OCI-LY1 (cell line): ENCODE measurements at regions not wholly inside any gene's neighbourhood (a gene's known extent, or its start where the extent isn't known, plus 50 kb on each side); places are given as distances from the start of the nearest gene placed in this dataset.
"Not testable (repeated sequence)": the region's sequence is repeated elsewhere in the genome, so short reads cannot be mapped to it uniquely, and the experiment has no call there.

Experiments used
- CTCF ChIP-seq: fragments of 200-600 bp; sonication (generic), shearing (Covaris generic); IDR thresholded peaks from 2 replicates; pipeline ENCODE4 v1.5.1; 2017; ENCODE audit warnings: mild to moderate bottlenecking, antibody characterized with exemption, low read length, moderate library complexity, mixed read lengths
- EZH2 ChIP-seq: fragments of 200-600 bp; sonication (generic), shearing (Covaris generic); IDR thresholded peaks from 2 replicates; pipeline ENCODE4 v1.8.0; 2017; ENCODE audit warnings: borderline replicate concordance, mixed run types, mild to moderate bottlenecking, antibody characterized with exemption, low read length, moderate library complexity, mixed read lengths

- not testable (repeated sequence) for TF ChIP-seq CTCF, EZH2
Measured at GRCh38 chr2:17130627-17131026, 387.6 kb downstream of the RAD51AP2 start.
